HG03354 (cell line): ENCODE measurements at regions not wholly inside any gene's neighbourhood (a gene's known extent, or its start where the extent isn't known, plus 50 kb on each side); places are given as distances from the start of the nearest gene placed in this dataset.
"Not testable (repeated sequence)": the region's sequence is repeated elsewhere in the genome, so short reads cannot be mapped to it uniquely, and the experiment has no call there.

Experiments
- ATAC-seq: cut with Tn5 transposase; IDR thresholded peaks from one replicate; pipeline ENCODE4 v1.9.1; 2021; ENCODE audit warnings: mild to moderate bottlenecking; ENCODE audit not compliant: unreplicated experiment, poor library complexity, severe bottlenecking

GRCh38 chr5:130529511-130530485 is 625.5 kb downstream of the CHSY3 start:
- ATAC-seq = no peak

DNA sequence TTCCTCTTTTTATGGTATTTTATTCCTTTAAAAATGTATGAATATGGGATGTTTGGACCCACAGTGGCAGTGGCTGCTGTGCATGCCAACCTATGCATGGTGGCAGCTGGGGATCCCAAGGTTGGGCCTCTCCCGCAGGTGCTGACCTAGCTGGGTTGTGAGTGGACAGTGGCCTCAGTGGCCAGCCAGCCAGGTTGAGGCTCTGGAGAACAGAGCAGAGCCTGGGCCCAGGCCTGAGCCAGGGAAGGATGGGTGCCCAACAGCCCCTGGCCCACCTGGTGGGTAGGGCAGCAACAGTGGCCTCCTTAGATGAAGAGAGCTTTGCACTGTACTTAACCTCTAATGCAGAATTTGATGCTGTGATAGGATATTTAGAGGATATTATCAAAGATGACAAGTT is 624.8 kb downstream of the CHSY3 start:
- ATAC-seq = no peak

GRCh38 chr5:130528474-130528873 is 624.2 kb downstream of the CHSY3 start:
- no peak for ATAC-seq

DNA sequence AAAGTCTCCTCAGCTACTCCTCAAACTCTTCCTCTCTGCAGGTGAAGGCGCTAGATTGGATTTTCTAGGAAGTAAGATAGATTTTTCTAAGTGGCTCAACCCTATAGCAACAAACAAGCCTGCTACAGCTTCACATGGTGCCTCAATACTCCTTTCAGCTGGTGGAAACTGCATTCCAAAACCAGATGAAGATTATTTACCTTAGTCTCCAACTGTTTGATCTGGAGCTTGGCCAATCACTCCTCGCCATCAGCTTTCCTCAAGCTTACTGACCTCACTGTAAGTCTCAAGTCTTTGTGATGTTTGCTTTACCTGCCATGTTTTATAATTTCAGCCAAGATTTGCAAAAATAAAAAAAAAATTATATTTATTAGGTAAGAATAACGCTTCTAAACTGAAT is 622.4 kb downstream of the CHSY3 start:
- ATAC-seq = no peak

- no peak for ATAC-seq
Observed at GRCh38 chr5:130520211-130520610, 615.9 kb downstream of the CHSY3 start.

DNA sequence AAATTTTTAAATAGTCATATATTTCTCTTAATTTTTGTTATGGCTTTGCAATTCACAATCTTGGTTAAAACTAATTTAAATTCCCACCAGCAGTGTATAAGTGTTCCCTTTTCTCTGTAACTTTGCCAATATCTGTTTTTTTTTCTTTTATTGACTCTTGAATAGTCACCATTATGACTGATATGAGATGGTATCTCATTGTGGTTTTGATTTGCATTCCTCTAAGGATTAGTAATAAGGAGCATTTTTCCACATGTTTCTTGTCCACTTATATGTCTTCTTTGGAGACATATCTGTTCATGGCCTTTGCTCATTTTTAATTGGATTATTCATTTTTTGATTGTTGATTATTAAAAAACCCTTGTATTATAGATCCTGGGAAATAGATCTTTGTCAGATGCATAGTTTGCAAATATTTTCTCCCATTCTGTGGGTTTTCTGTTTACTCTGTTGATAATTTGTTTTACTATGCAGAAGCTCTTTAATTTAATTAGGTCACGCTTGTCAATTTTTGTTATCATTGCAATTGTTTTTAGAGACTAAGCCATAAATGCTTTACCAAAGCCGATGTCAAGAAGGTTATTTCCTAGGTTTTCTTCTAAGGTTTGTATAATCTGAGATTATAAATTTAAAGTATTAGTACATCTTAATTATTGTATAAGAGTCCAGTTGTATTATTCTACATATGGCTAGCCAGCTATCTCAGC is 610.9 kb downstream of the CHSY3 start:
- ATAC-seq = no peak

DNA sequence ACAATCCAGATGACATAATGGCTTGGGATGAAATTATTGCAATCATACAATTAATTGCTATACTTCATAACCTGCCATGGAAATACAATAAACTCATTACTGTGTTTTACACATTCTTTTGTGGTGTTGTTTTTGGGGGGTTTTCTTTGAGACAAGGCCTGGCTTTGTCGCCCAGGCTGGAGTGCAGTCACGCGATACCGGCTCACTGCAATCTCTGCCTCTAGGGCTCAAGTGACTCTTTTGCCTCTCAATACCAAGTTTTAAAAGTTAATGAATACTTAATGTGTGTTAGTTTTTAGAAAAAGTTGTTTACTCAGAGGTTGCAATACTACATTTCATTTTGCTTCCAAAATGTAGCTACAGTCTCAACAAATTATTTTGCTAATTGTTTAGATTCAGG is 598.4 kb downstream of the CHSY3 start:
- no peak for ATAC-seq

GRCh38 chr5:130501151-130501865 is 597.0 kb downstream of the CHSY3 start:
- ATAC-seq = no peak

DNA sequence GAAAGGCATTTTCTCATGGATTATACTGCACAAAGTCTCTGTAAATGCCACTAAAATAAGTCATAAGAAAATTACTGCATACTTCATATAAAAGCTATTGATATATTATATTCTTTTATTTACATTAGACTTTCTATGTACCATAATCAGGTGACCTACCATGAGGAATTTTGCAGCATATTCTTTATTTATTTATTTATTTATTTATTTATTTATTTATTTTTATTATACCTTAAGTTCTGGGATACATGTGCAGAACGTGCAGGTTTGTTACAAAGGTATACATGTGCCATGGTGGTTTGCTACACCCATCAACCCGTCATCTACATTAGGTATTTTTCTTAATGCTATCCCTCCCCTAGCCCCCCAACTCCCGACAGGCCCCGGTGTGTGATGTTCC is 596.2 kb downstream of the CHSY3 start:
- ATAC-seq = not testable (repeated sequence)

- ATAC-seq = no peak
Observed at GRCh38 chr5:130496215-130496614, 592.0 kb downstream of the CHSY3 start.

DNA sequence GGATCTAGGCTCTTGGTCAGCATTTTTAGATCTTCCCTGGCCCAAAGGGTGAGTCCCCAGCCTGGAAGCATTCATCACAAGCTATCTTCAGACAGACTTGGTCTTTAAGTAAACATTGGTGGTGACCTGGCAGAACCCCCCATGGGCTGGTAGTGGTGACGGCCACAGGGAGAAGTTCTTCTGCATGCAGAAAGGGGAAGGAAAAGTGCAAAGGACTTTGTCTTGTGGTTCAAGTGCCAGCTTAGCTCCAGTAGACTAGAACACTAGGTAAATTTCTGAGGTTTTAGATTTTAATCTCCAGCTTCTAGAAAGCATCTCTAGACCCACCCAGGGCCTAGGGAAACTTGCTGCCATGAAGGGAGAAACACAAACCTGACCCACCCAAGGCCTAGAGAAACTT is 584.0 kb downstream of the CHSY3 start:
- peak; percentile 57 for ATAC-seq

DNA sequence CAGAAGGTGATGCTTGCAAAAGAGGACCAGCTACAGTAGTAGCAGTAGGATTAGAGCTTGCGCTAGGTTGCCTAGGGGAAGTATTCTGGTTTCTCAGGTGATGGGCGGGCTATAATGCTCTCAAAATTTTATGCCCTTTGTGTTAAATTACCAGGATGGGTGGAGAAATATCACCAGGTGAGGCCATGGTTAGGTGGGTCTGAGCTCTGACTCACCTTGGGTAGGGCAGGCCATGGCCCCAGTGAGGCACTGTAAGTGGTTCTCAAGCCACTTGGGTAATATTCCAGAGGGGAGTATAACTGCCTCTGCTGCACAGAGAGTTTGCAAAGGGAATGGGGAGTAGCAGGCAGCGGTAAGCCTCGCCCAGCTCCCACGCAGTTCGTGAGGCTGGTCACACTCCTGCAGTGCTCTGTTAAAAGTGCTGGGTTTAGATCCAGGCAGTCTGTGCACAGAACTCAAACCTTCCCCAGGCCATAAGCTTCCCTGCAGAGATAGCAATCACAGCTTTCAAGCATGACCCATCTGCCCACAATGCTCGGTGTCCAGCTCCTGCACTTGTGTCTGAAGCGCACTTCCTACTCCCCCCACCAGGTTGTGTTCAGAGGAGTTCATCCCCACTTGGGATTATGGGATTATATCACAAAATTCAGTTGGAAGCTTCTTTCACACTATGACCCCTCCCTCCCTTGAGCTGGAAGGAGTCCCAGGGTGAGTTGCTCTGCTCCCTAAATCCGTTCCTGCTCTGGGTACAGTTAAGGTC is 575.0 kb downstream of the CHSY3 start:
- no peak for ATAC-seq

GRCh38 chr5:130476325-130476724 is 572.1 kb downstream of the CHSY3 start:
- ATAC-seq = no peak

- ATAC-seq = no peak
Observed at GRCh38 chr5:130462516-130462915, 558.3 kb downstream of the CHSY3 start.

GRCh38 chr5:130455175-130455574 is 550.9 kb downstream of the CHSY3 start:
- ATAC-seq = no peak

- ATAC-seq = no peak
Observed at GRCh38 chr5:130452744-130453143, 548.5 kb downstream of the CHSY3 start.

- ATAC-seq = no peak
Observed at GRCh38 chr5:130436430-130436829, 532.2 kb downstream of the CHSY3 start.

DNA sequence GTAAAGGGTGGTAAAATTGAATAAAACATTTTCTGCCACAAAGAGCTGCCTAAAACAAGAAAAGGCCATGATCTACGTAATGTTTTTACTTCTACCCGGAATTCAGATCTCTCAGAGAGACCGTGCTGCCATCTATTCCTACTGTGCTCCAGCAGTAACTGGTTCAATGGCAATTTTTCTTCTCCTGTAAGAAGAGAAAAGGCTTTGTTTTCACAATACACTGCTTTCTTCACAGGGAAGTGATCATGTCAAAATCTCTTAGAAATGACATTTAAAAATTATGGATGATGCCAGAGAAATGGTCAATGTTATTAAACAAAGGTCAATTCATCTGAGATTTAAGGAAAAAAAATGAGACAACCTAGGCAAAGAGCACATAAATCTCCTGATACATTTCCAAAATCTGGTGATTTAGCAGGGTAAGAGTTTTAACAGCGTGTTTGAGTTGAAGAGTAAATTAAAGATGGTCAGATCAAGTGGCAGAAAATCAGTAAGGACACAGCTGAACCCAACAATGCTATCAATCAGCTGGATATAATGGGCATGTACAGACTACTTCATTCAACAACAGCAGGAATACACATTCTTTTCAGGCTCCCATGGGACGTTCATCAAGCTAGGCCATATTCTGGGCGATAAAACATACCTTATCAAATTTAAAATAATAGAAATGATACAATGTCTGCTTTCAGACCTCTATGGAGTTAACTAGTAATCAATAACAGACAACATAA is 523.1 kb downstream of the CHSY3 start:
- ATAC-seq = no peak

GRCh38 chr5:130425424-130425823 is 521.2 kb downstream of the CHSY3 start:
- ATAC-seq = no peak
